Peyer's patch (tissue), 4 donors: ENCODE measurements at regions not wholly inside any gene's neighbourhood (a gene's known extent, or its start where the extent isn't known, plus 50 kb on each side); places are given as distances from the start of the nearest gene placed in this dataset.

Experiments used
- DNase-seq, 3 donors: peaks; one replicate each; pipeline ENCODE4 v3.0.0-alpha.2; 2017 to 2019
- H3K27ac ChIP-seq, 4 donors: fragments of 200-600 bp; sonication (generic); one replicate each; pipeline ENCODE4 v1.5.1; 2016 to 2019
- H3K27me3 ChIP-seq, 2 donors: fragments of 200-600 bp; sonication (generic); one replicate each; pipeline ENCODE4 v1.5.1; 2019
- H3K36me3 ChIP-seq, 3 donors: fragments of 200-600 bp; sonication (generic); one replicate each; pipeline ENCODE4 v1.5.1; 2016 to 2019
- H3K4me1 ChIP-seq, 4 donors: fragments of 200-600 bp; sonication (generic); one replicate each; pipeline ENCODE4 v1.5.1; 2016 to 2019
- H3K4me3 ChIP-seq, 4 donors: fragments of 200-600 bp; sonication (generic); 1 replicate in 3 of 4; 2 replicates in 1 of 4; pipeline ENCODE4 v1.5.1; 2016 to 2019; ENCODE audit warnings: mild to moderate bottlenecking in 1 of 4
- H3K9me3 ChIP-seq, 4 donors: fragments of 200-600 bp; sonication (generic); one replicate each; pipeline ENCODE4 v1.5.1; 2016 to 2019; ENCODE audit warnings: mild to moderate bottlenecking in 1 of 4
- CTCF ChIP-seq, 6 experiments: fragments of 450-650 bp in 4 of 6; fragments of 200-600 bp in 2 of 6; sonication (generic) in 1 of 6; IDR thresholded peaks; one replicate each; pipeline ENCODE4 v1.5.1; 2017 to 2019; ENCODE audit warnings: antibody characterized with exemption in 6 of 6, mild to moderate bottlenecking in 3 of 6, moderate library complexity in 1 of 6
- POLR2A ChIP-seq, 2 donors: fragments of 450-650 bp; IDR thresholded peaks; one replicate each; pipeline ENCODE4 v1.5.1; 2017; ENCODE audit warnings: antibody characterized with exemption in 2 of 2, mild to moderate bottlenecking in 2 of 2, moderate library complexity in 2 of 2

GRCh38 chr12:116461060-116461459, 98.1 kb upstream of the MAP1LC3B2 start:
- no peak for DNase-seq
- Histone ChIP-seq H3K4me3 (no peak overlapping the region), H3K36me3 (no peaks in the 10 kb centered on the region), H3K27me3 (no peaks in the 10 kb centered on the region), H3K4me1 (peaks cover 0 to 9% (median 0%) of the 10 kb centered on the region in 4 donors), H3K27ac (no peak overlapping the region), H3K9me3 (no peaks in the 10 kb centered on the region)
- TF ChIP-seq POLR2A (IDR thresholded peaks at IDR 0.05) (no peak), CTCF (IDR thresholded peaks at IDR 0.05) (no peak)

- no peaks in the 10 kb centered on the region for H3K36me3 ChIP-seq
- H3K4me3 ChIP-seq: no peak overlapping the region
- no peak overlapping the region for H3K27ac ChIP-seq
- no peaks in the 10 kb centered on the region for H3K27me3 ChIP-seq
- no peak for DNase-seq
- no peaks in the 10 kb centered on the region for H3K9me3 ChIP-seq
- TF ChIP-seq POLR2A (IDR thresholded peaks at IDR 0.05) (no peak), CTCF (IDR thresholded peaks at IDR 0.05) (no peak)
- no peaks in the 10 kb centered on the region for H3K4me1 ChIP-seq
Observed at GRCh38 chr12:116463366-116463765, 95.8 kb upstream of the MAP1LC3B2 start.

DNA sequence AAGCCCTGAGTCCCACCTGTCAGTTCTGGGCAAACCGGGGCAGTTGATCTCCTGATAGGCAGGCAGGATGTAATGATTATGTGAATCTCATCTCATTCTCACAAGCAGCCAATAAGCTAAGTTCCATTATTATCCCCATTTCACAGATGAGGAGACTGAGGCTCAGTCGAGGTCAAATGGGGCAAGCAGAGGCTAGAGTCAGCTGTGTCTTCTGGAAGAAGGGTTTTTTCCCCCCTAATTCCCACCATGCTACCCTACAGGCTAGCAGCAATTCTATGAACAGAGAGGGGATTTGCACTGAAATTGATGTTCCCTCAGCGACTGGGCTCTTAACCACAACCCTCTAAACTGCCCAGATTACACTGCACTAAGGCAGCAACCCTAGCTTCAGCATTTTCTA, 93.8 kb upstream of the MAP1LC3B2 start:
- no peak for DNase-seq
- Histone ChIP-seq H3K36me3 (no peaks in the 10 kb centered on the region), H3K27me3 (no peaks in the 10 kb centered on the region), H3K27ac (no peak overlapping the region), H3K9me3 (no peaks in the 10 kb centered on the region), H3K4me1 (no peaks in the 10 kb centered on the region), H3K4me3 (no peak overlapping the region)
- TF ChIP-seq CTCF (IDR thresholded peaks at IDR 0.05) (no peak), POLR2A (IDR thresholded peaks at IDR 0.05) (no peak)

- no peak for DNase-seq
- H3K36me3 ChIP-seq: no peaks in the 10 kb centered on the region
Observed at GRCh38 chr12:116465856-116466255, 93.3 kb upstream of the MAP1LC3B2 start.

DNA sequence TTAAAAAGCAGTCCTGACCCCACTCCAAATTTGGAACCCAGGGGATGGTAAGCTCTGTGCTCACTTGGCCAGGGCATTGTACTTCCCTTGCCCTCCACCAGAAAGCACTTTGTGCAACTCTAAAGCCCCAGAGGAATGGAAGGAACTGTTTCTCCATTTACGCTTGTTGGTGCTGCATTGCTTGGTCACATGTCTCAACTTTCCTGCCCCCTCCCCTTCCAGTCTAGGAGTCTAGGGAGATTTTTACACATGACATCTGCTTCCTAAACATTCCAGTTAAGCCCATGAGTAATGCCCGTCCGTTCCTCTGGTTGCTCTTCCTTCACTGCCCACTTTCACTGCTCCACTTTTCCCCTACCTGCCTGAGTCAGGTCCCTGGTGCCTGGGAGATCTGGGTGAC, 92.6 kb upstream of the MAP1LC3B2 start:
- Histone ChIP-seq H3K27ac (no peak overlapping the region), H3K9me3 (no peaks in the 10 kb centered on the region), H3K27me3 (no peaks in the 10 kb centered on the region), H3K36me3 (no peaks in the 10 kb centered on the region), H3K4me3 (no peak overlapping the region), H3K4me1 (no peaks in the 10 kb centered on the region)
- no peak for DNase-seq
- TF ChIP-seq POLR2A (IDR thresholded peaks at IDR 0.05): no peak
- no peak for TF ChIP-seq CTCF (IDR thresholded peaks at IDR 0.05)

More at GRCh38 chr12:116465856-116466255, 93.3 kb upstream of the MAP1LC3B2 start:
- Histone ChIP-seq H3K9me3 (no peaks in the 10 kb centered on the region), H3K4me1 (no peaks in the 10 kb centered on the region), H3K4me3 (no peak overlapping the region), H3K27ac (no peak overlapping the region), H3K27me3 (no peaks in the 10 kb centered on the region)
- TF ChIP-seq CTCF (IDR thresholded peaks at IDR 0.05) (no peak), POLR2A (IDR thresholded peaks at IDR 0.05) (no peak)

DNA sequence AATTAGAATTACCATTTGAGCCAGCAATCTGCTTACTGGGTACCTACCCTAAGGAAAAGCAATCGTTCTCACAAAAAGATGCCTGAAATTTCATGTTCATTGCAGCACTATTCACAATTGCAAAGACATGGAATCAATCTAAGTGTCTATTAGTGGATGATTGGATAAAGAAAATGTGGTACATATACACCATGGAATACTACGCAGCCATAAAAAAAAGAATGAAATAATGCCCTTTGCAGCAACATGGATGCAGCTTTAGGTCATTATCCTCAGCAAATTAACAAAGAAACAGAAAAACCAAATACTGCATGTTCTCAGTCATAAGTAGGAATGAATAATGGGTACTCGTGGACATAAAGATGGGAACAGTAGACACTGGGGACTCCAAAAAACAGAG, 89.8 kb upstream of the MAP1LC3B2 start:
- no peak for DNase-seq
- H3K9me3 ChIP-seq: no peaks in the 10 kb centered on the region
- no peaks in the 10 kb centered on the region for H3K36me3 ChIP-seq
- no peak overlapping the region for H3K27ac ChIP-seq
- TF ChIP-seq POLR2A (IDR thresholded peaks at IDR 0.05) (no peak), CTCF (IDR thresholded peaks at IDR 0.05) (no peak)
- no peak overlapping the region for H3K4me3 ChIP-seq
- no peaks in the 10 kb centered on the region for H3K27me3 ChIP-seq
- no peaks in the 10 kb centered on the region for H3K4me1 ChIP-seq
